Activated B cell treated with CpG ODN at 0.5 μM for 24 hours (primary cell): ENCODE measurements at regions not wholly inside any gene's neighbourhood (a gene's known extent, or its start where the extent isn't known, plus 50 kb on each side); places are given as distances from the start of the nearest gene placed in this dataset.
"Not testable (repeated sequence)": the region's sequence is repeated elsewhere in the genome, so short reads cannot be mapped to it uniquely, and the experiment has no call there.

Source experiments
- ATAC-seq: fragments of 200-7000 bp; cut with Tn5 transposase; one replicate; pipeline ENCODE4 v1.10.0; 2021; ENCODE audit warnings: low read depth, mild to moderate bottlenecking, moderate library complexity
- CTCF ChIA-PET: fragments of 350-600 bp; sonication (Branson Sonifier 250); formaldehyde crosslinking; loops from one replicate; lab custom pipeline; 2021; ENCODE audit warnings: antibody characterized with exemption; lab: Charles Lee
- POLR2A ChIA-PET: fragments of 350-600 bp; sonication (Branson Sonifier 250); formaldehyde crosslinking; loops from one replicate; lab custom pipeline; 2021; ENCODE audit warnings: antibody characterized with exemption; lab: Charles Lee
- DNase-seq: peaks from one replicate; pipeline ENCODE4 v3.0.0; 2022
- H3K27ac Mint-ChIP-seq: one replicate; pipeline ENCODE4 v1.8.0; 2020; ENCODE audit warnings: mixed read lengths
- H3K27me3 Mint-ChIP-seq: one replicate; pipeline ENCODE4 v1.8.0; 2021; ENCODE audit warnings: mixed read lengths
- H3K36me3 Mint-ChIP-seq: one replicate; pipeline ENCODE4 v1.8.0; 2021; ENCODE audit warnings: low read depth, mixed read lengths
- H3K4me1 Mint-ChIP-seq: one replicate; pipeline ENCODE4 v1.8.0; 2021; ENCODE audit warnings: mixed read lengths
- H3K4me3 Mint-ChIP-seq: one replicate; pipeline ENCODE4 v1.8.0; 2020; ENCODE audit warnings: mild to moderate bottlenecking, mixed read lengths
- H3K9me3 Mint-ChIP-seq: one replicate; pipeline ENCODE4 v1.8.0; 2020; ENCODE audit warnings: mixed read lengths
- CTCF ChIP-seq: fragments of 200-600 bp; IDR thresholded peaks from one replicate; pipeline ENCODE4 v1.8.0; 2022; ENCODE audit warnings: antibody characterized with exemption, mild to moderate bottlenecking
- intact Hi-C: fragments of 100-400 bp; cut with micrococcal nuclease; formaldehyde crosslinking; loops from one replicate; pipeline ENCODE4 v1.15.1; 2024

- no peaks in the 10 kb centered on the region for H3K36me3 Mint-ChIP-seq
- H3K4me1 Mint-ChIP-seq: no peaks in the 10 kb centered on the region
- ATAC-seq (no peak), DNase-seq (no peak)
- intact Hi-C loops: no loop called here
- ChIA-PET CTCF (no interaction called here), POLR2A (no interaction called here)
- H3K4me3 Mint-ChIP-seq: no peak overlapping the region
- H3K9me3 Mint-ChIP-seq: no peaks in the 10 kb centered on the region
- no peak for TF ChIP-seq CTCF
- no peak overlapping the region for H3K27ac Mint-ChIP-seq
- no peaks in the 10 kb centered on the region for H3K27me3 Mint-ChIP-seq
Measured at GRCh38 chr5:33205727-33206410, 234.9 kb upstream of the TARS1 start.

DNA sequence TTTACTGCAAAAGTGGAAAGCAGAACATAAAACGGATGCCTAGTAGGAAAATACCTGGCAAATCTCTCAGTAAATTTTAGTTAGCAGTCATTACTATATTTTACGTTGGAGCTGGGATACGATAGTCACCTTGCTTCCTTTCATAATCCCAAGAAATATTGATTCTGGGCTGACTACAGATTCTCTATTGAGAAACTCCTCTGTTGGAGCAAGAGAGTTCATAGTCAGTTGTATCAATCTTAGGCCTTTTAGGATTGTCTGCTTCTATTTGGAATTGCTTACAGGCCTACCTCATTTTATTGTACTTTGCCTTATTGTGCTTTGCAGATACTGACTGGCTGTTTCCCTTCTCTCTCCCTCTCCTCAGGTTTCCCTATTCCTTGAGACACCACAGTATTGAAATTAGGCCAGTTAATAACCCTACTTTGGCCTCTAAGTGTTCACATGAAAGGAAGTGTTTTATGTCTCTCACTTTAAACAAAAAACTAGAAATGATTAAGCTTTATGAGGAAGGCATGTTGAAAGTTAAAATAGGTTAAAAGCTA is 233.7 kb upstream of the TARS1 start:
- Mint-ChIP-seq H3K27me3 (no peaks in the 10 kb centered on the region), H3K4me1 (no peaks in the 10 kb centered on the region)

DNA sequence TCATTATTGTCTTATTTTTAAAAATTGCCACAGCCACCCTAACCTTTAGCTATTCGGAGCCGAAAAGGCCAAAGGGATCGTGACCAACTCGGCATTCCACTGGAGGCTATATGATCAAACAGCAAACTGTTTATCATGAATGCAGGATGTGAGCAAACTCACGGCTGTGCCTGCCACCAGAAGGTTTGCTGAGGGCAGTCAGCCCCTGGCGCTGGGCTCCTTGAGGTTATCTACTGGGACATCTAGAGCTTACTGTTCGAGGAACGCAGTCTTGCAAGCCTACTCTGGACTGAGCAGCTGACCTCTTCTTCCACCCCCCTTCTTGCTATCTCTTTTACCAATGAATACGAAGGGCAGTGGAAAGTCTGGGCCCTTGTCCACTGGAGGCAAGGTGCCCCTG is 231.5 kb upstream of the TARS1 start:
- no peak for TF ChIP-seq CTCF
- H3K27ac Mint-ChIP-seq: no peak overlapping the region
- no peak for DNase-seq
- POLR2A ChIA-PET: no interaction called here
- no peaks in the 10 kb centered on the region for H3K36me3 Mint-ChIP-seq
- CTCF ChIA-PET: no interaction called here
- no peaks in the 10 kb centered on the region for H3K4me1 Mint-ChIP-seq
- H3K4me3 Mint-ChIP-seq: no peak overlapping the region
- intact Hi-C loops: no loop called here
- no peaks in the 10 kb centered on the region for H3K9me3 Mint-ChIP-seq
- no peak for ATAC-seq
- H3K27me3 Mint-ChIP-seq: no peaks in the 10 kb centered on the region

More for the DNA sequence above, 233.7 kb upstream of the TARS1 start:
- POLR2A ChIA-PET: no interaction called here
- Mint-ChIP-seq H3K27ac (no peak overlapping the region), H3K4me3 (no peak overlapping the region), H3K36me3 (no peaks in the 10 kb centered on the region), H3K9me3 (no peaks in the 10 kb centered on the region)
- TF ChIP-seq CTCF: no peak
- DNase-seq: no peak
- no peak for ATAC-seq
- intact Hi-C loops: no loop called here
- CTCF ChIA-PET: no interaction called here

DNA sequence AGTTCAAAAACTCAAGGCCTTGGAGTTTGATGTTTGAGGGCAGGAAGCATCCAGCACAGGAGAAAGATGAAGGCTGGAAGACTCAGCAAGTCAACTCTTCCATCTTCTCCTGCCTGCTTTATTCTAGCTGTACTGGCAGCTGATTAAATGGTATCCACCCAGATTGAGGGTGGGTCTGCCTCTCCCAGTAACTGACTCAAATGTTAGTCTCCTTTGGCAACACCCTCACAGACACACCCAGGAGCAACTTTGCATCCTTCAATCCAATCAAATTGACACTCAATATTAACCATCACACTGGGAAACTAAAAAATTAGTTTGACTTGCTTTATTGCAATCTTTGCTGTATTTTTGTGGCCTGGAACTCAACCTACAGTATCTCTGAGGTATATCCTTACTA is 230.5 kb upstream of the TARS1 start:
- H3K27ac Mint-ChIP-seq, H3K4me1 Mint-ChIP-seq, POLR2A ChIA-PET, H3K27me3 Mint-ChIP-seq, H3K36me3 Mint-ChIP-seq, ATAC-seq, DNase-seq, CTCF ChIA-PET, H3K9me3 Mint-ChIP-seq, intact Hi-C loops, H3K4me3 Mint-ChIP-seq: not testable (repeated sequence)

GRCh38 chr5:33210978-33211377 is 229.8 kb upstream of the TARS1 start:
- H3K27ac Mint-ChIP-seq: no peak overlapping the region
- ATAC-seq: no peak
- POLR2A ChIA-PET: no interaction called here
- H3K4me1 Mint-ChIP-seq: no peaks in the 10 kb centered on the region
- intact Hi-C loops: no loop called here
- CTCF ChIA-PET: no interaction called here
- no peaks in the 10 kb centered on the region for H3K27me3 Mint-ChIP-seq
- no peaks in the 10 kb centered on the region for H3K36me3 Mint-ChIP-seq
- no peak overlapping the region for H3K4me3 Mint-ChIP-seq
- no peak for DNase-seq
- H3K9me3 Mint-ChIP-seq: no peaks in the 10 kb centered on the region
- TF ChIP-seq CTCF: no peak
